ENCODE measurements at regions not wholly inside any gene's neighbourhood (a gene's known extent, or its start where the extent isn't known, plus 50 kb on each side); places are given as distances from the start of the nearest gene placed in this dataset.
"Not testable (repeated sequence)": the region's sequence is repeated elsewhere in the genome, so short reads cannot be mapped to it uniquely, and the experiment has no call there.

GRCh38 chr6:119540417-119540816 lies 190.9 kb upstream of the MAN1A1 start:
- no peak for DNase-seq (ENCODE audit: low spot score)

GRCh38 chr6:119539066-119539746 lies 189.6 kb upstream of the MAN1A1 start:
- DNase-seq (ENCODE audit: low spot score) = peak; percentile 63

- DNase-seq (ENCODE audit: low spot score) = no peak
Measured at GRCh38 chr6:119536666-119537065, 187.1 kb upstream of the MAN1A1 start.

- DNase-seq (ENCODE audit: low spot score) = no peak
Measured at GRCh38 chr6:119535332-119535731, 185.8 kb upstream of the MAN1A1 start.

- DNase-seq (ENCODE audit: low spot score) = no peak
Measured at GRCh38 chr6:119533603-119534279, 184.2 kb upstream of the MAN1A1 start.

GRCh38 chr6:119527231-119527578 lies 177.6 kb upstream of the MAN1A1 start:
- DNase-seq (ENCODE audit: low spot score) = no peak

GRCh38 chr6:119526561-119527230 lies 177.1 kb upstream of the MAN1A1 start:
- no peak for DNase-seq (ENCODE audit: low spot score)

- no peak for DNase-seq (ENCODE audit: low spot score)
Measured at GRCh38 chr6:119524410-119524809, 174.8 kb upstream of the MAN1A1 start.

GRCh38 chr6:119523556-119523955 lies 174.0 kb upstream of the MAN1A1 start:
- no peak for DNase-seq (ENCODE audit: low spot score)

GRCh38 chr6:119521251-119521650 lies 171.7 kb upstream of the MAN1A1 start:
- DNase-seq (ENCODE audit: low spot score) = no peak

- no peak for DNase-seq (ENCODE audit: low spot score)
Measured at GRCh38 chr6:119517428-119517827, 167.9 kb upstream of the MAN1A1 start.

GRCh38 chr6:119514345-119514744 lies 164.8 kb upstream of the MAN1A1 start:
- no peak for DNase-seq (ENCODE audit: low spot score)

GRCh38 chr6:119511024-119511423 lies 161.5 kb upstream of the MAN1A1 start:
- DNase-seq (ENCODE audit: low spot score) = no peak

- DNase-seq (ENCODE audit: low spot score) = no peak
Measured at GRCh38 chr6:119510246-119510645, 160.7 kb upstream of the MAN1A1 start.

- no peak for DNase-seq (ENCODE audit: low spot score)
Measured at GRCh38 chr6:119506631-119507174, 157.1 kb upstream of the MAN1A1 start.

- DNase-seq (ENCODE audit: low spot score) = no peak
Measured at GRCh38 chr6:119501798-119502483, 152.4 kb upstream of the MAN1A1 start.

GRCh38 chr6:119499797-119500196 lies 150.2 kb upstream of the MAN1A1 start:
- DNase-seq (ENCODE audit: low spot score) = no peak

GRCh38 chr6:119497988-119498727 lies 148.6 kb upstream of the MAN1A1 start:
- no peak for DNase-seq (ENCODE audit: low spot score)

- DNase-seq (ENCODE audit: low spot score) = no peak
Measured at GRCh38 chr6:119495230-119495683, 145.7 kb upstream of the MAN1A1 start.

GRCh38 chr6:119493980-119494379 lies 144.4 kb upstream of the MAN1A1 start:
- DNase-seq (ENCODE audit: low spot score) = no peak

GRCh38 chr6:119491112-119491511 lies 141.6 kb upstream of the MAN1A1 start:
- DNase-seq (ENCODE audit: low spot score) = not testable (repeated sequence)

GRCh38 chr6:119490050-119490449 lies 140.5 kb upstream of the MAN1A1 start:
- not testable (repeated sequence) for DNase-seq (ENCODE audit: low spot score)

All from D341Med (cell line).